GM12872 (cell line): ENCODE measurements at regions not wholly inside any gene's neighbourhood (a gene's known extent, or its start where the extent isn't known, plus 50 kb on each side); places are given as distances from the start of the nearest gene placed in this dataset.

Experiments used
- CTCF ChIP-seq: IDR thresholded peaks from 3 replicates; pipeline ENCODE4 v1.5.1; 2011; ENCODE audit warnings: low read depth, mild to moderate bottlenecking, low read length, moderate library complexity; ENCODE audit not compliant: insufficient read depth

- no peak for TF ChIP-seq CTCF
Measured at GRCh38 chr22:47618180-47619010, 855.9 kb downstream of the TBC1D22A start.

- no peak for TF ChIP-seq CTCF
Measured at GRCh38 chr22:47617186-47617585, 854.7 kb downstream of the TBC1D22A start.

GRCh38 chr22:47616396-47617020 is 854.1 kb downstream of the TBC1D22A start:
- TF ChIP-seq CTCF, result no peak

GRCh38 chr22:47615051-47615450 is 852.6 kb downstream of the TBC1D22A start:
- no peak for TF ChIP-seq CTCF

GRCh38 chr22:47613606-47614350 is 851.3 kb downstream of the TBC1D22A start:
- TF ChIP-seq CTCF, result no peak

- no peak for TF ChIP-seq CTCF
Measured at GRCh38 chr22:47612311-47612910, 850.0 kb downstream of the TBC1D22A start.

- no peak for TF ChIP-seq CTCF
Measured at GRCh38 chr22:47610764-47611163, 848.3 kb downstream of the TBC1D22A start.
